OCI-LY7 (cell line): ENCODE measurements at regions not wholly inside any gene's neighbourhood (a gene's known extent, or its start where the extent isn't known, plus 50 kb on each side); places are given as distances from the start of the nearest gene placed in this dataset. TPM values are rescaled to one million over a fixed set of nuclear protein-coding genes. Genes with fewer than 3 reads are reported as not detected.

Experiments used
- BruUV-seq: library from RNA; stranded (reverse); fragments of 400-500 nt; replicated peaks from 2 replicates; lab custom pipeline; 2021; lab: Mats Ljungman, UMichigan
- CTCF ChIA-PET: fragments of 300-600 bp; sonication (Branson Sonifier 250); formaldehyde crosslinking; loops from one replicate; lab custom pipeline; 2022; ENCODE audit warnings: antibody characterized with exemption; ENCODE audit not compliant: unreplicated experiment; lab: Charles Lee
- POLR2A ChIA-PET: fragments of 300-600 bp; sonication (Branson Sonifier 250); formaldehyde crosslinking; loops from one replicate; lab custom pipeline; 2022; ENCODE audit warnings: antibody characterized with exemption; lab: Charles Lee
- DNase-seq: peaks from one replicate; pipeline ENCODE4 v3.0.0-alpha.2; 2015; ENCODE audit warnings: low spot score
- H2AFZ ChIP-seq: fragments of 200-600 bp; sonication (generic), shearing (Covaris generic); 2 replicates; pipeline ENCODE4 v1.6.1; 2014; ENCODE audit warnings: mild to moderate bottlenecking, antibody characterized with exemption, low read length, moderate library complexity
- H3K27ac ChIP-seq: fragments of 200-600 bp; sonication (generic); 2 replicates; pipeline ENCODE4 v1.5.1; 2014; ENCODE audit warnings: mixed run types, low read depth, mild to moderate bottlenecking, moderate library complexity, low read length, inconsistent platforms; ENCODE audit not compliant: poor library complexity, severe bottlenecking
- H3K36me3 ChIP-seq: fragments of 200-600 bp; sonication (generic); 2 replicates; pipeline ENCODE4 v1.6.1; 2014; ENCODE audit warnings: mild to moderate bottlenecking, antibody characterized with exemption, low read length, moderate library complexity, mixed read lengths; ENCODE audit not compliant: insufficient read depth
- H3K4me1 ChIP-seq: fragments of 200-600 bp; sonication (generic); 2 replicates; pipeline ENCODE4 v1.5.1; 2014; ENCODE audit warnings: mild to moderate bottlenecking, low read length; ENCODE audit not compliant: insufficient read depth, poor library complexity, severe bottlenecking
- H3K4me2 ChIP-seq: fragments of 200-600 bp; sonication (generic); 2 replicates; pipeline ENCODE4 v1.6.1; 2014; ENCODE audit warnings: mild to moderate bottlenecking, low read length
- H3K4me3 ChIP-seq: fragments of 200-600 bp; sonication (generic); 2 replicates; pipeline ENCODE4 v1.5.1; 2014; ENCODE audit warnings: mild to moderate bottlenecking, low read depth, low read length; ENCODE audit not compliant: poor library complexity, severe bottlenecking
- H3K79me2 ChIP-seq: fragments of 200-600 bp; sonication (generic); 2 replicates; pipeline ENCODE4 v1.6.1; 2016; ENCODE audit warnings: low read depth, mild to moderate bottlenecking, low read length, moderate library complexity, mixed read lengths; ENCODE audit not compliant: insufficient read depth
- H3K9me2 ChIP-seq: fragments of 200-600 bp; sonication (generic); 2 replicates; pipeline ENCODE4 v1.6.1; 2016; ENCODE audit warnings: mild to moderate bottlenecking, low read length, mixed read lengths; ENCODE audit not compliant: insufficient read depth
- H3K9me3 ChIP-seq: fragments of 200-600 bp; sonication (generic); 2 replicates; pipeline ENCODE4 v1.6.1; 2014; ENCODE audit warnings: mild to moderate bottlenecking, mixed run types, low read length, mixed read lengths
- H4K20me1 ChIP-seq: fragments of 200-600 bp; sonication (generic); 2 replicates; pipeline ENCODE4 v1.6.1; 2014; ENCODE audit warnings: mild to moderate bottlenecking, antibody characterized with exemption, low read length, moderate library complexity, mixed read lengths; ENCODE audit not compliant: insufficient read depth
- EZH2phosphoT487 ChIP-seq: fragments of 200-600 bp; sonication (generic); IDR thresholded peaks from 2 replicates; pipeline ENCODE4 v1.6.1; 2018; ENCODE audit warnings: low read depth, borderline replicate concordance, mild to moderate bottlenecking, mixed run types, antibody characterized with exemption, low read length, moderate library complexity, mixed read lengths
- intact Hi-C: fragments of 100-400 bp; cut with micrococcal nuclease; formaldehyde crosslinking; loops from one replicate; pipeline ENCODE4 v1.10.0; 2022; ENCODE audit not compliant: unreplicated experiment
- small RNA-seq: library from RNA; depleted of rRNA; stranded (forward); fragments of <200 nt; gene quantifications from one replicate; pipeline ENCODE3, GENCODE V24; 2014
- TF ChIP-seq, protein P1 (sequence below): fragments of 200-600 bp; sonication (generic); conservative IDR thresholded peaks from 2 replicates; pipeline ENCODE4 v1.5.1; 2014; ENCODE audit warnings: mild to moderate bottlenecking, antibody characterized with exemption, low read length, moderate library complexity, mixed read lengths

DNA sequence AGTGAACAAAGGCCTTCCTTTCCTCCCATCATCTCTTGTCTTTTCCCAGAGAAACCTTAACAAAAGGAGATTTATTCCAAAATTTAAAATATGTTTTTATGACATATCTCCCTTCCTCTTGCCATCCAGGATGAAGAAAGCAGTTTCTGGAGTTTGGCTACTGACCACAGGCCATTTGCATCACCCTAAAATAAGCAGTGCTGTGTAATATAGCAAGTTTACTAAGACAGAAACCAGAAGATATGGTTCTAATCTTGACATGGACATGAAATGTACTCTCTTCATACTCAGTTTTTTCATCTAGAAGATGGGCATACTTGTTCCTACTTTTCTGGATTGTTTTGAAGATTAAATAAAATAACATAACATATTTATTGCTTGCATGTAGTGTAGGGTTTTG is 50.2 kb upstream of the ZFAND5 start:
- H3K9me2 ChIP-seq, result no peaks in the 10 kb centered on the region
- no peaks in the 10 kb centered on the region for H3K36me3 ChIP-seq
- H3K27ac ChIP-seq, result no peak overlapping the region
- ChIA-PET POLR2A (no interaction called here), CTCF (no interaction called here)
- H3K4me2 ChIP-seq, result no peak overlapping the region
- H3K4me1 ChIP-seq, result no peaks in the 10 kb centered on the region
- no peak overlapping the region for H3K4me3 ChIP-seq
- no peak overlapping the region for H2AFZ ChIP-seq
- H4K20me1 ChIP-seq, result no peaks in the 10 kb centered on the region
- BruUV-seq, result no TSS peak
- DNase-seq, result no peak
- no peaks in the 10 kb centered on the region for H3K79me2 ChIP-seq
- intact Hi-C loops, result no loop called here
- H3K9me3 ChIP-seq, result no peaks in the 10 kb centered on the region
- TF ChIP-seq EZH2phosphoT487, result no peak
- TF ChIP-seq, protein P1, sequence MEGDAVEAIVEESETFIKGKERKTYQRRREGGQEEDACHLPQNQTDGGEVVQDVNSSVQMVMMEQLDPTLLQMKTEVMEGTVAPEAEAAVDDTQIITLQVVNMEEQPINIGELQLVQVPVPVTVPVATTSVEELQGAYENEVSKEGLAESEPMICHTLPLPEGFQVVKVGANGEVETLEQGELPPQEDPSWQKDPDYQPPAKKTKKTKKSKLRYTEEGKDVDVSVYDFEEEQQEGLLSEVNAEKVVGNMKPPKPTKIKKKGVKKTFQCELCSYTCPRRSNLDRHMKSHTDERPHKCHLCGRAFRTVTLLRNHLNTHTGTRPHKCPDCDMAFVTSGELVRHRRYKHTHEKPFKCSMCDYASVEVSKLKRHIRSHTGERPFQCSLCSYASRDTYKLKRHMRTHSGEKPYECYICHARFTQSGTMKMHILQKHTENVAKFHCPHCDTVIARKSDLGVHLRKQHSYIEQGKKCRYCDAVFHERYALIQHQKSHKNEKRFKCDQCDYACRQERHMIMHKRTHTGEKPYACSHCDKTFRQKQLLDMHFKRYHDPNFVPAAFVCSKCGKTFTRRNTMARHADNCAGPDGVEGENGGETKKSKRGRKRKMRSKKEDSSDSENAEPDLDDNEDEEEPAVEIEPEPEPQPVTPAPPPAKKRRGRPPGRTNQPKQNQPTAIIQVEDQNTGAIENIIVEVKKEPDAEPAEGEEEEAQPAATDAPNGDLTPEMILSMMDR, result no peak

Small RNA genes lying in the stretch of these regions (small RNA-seq; reads per million reads assigned to genes)
- not detected for gene AL445646.1
